SK-N-SH treated with all-trans-retinoic acid at 6 μM for 48 hours (cell line): ENCODE measurements at regions not wholly inside any gene's neighbourhood (a gene's known extent, or its start where the extent isn't known, plus 50 kb on each side); places are given as distances from the start of the nearest gene placed in this dataset.

Experiments
- ATAC-seq: fragments of 200-7000 bp; cut with Tn5 transposase; 3 replicates; pipeline ENCODE4 v1.9.1; 2020; ENCODE audit warnings: mild to moderate bottlenecking, moderate library complexity
- ARNTL ChIP-seq: fragments of 450-650 bp; formaldehyde crosslinking; IDR thresholded peaks from 2 replicates; pipeline ENCODE4 v1.5.0; 2020; ENCODE audit warnings: low read depth, mild to moderate bottlenecking, moderate library complexity, borderline replicate concordance
- BACH2 ChIP-seq: fragments of 250-450 bp; sonication (Bioruptor Pico); IDR thresholded peaks from 2 replicates; pipeline ENCODE4 v1.9.0; 2021; ENCODE audit warnings: mild to moderate bottlenecking, borderline replicate concordance
- CSDC2 ChIP-seq: fragments of 250-450 bp; sonication (Bioruptor Pico); IDR thresholded peaks from 2 replicates; pipeline ENCODE4 v1.5.0; 2020; ENCODE audit warnings: mild to moderate bottlenecking, moderate library complexity
- ESRRG ChIP-seq: fragments of 250-450 bp; sonication (Bioruptor Pico); IDR thresholded peaks from 2 replicates; pipeline ENCODE4 v1.6.1; 2021; ENCODE audit warnings: mild to moderate bottlenecking
- GLIS3 ChIP-seq: fragments of 250-450 bp; sonication (Bioruptor Pico); IDR thresholded peaks from 2 replicates; pipeline ENCODE4 v1.5.0; 2020; ENCODE audit warnings: mild to moderate bottlenecking, moderate library complexity
- ISL1 ChIP-seq: fragments of 250-450 bp; sonication (Bioruptor Pico); IDR thresholded peaks from 2 replicates; pipeline ENCODE4 v2.1.2; 2022; ENCODE audit warnings: mild to moderate bottlenecking, moderate library complexity
- OSR1 ChIP-seq: fragments of 250-450 bp; sonication (Bioruptor Pico); IDR thresholded peaks from 2 replicates; pipeline ENCODE4 v1.8.0; 2022; ENCODE audit warnings: moderate library complexity, mild to moderate bottlenecking, inconsistent platforms
- PPARA ChIP-seq: fragments of 250-450 bp; sonication (Bioruptor Pico); IDR thresholded peaks from 2 replicates; pipeline ENCODE4 v1.5.0; 2020; ENCODE audit warnings: mild to moderate bottlenecking, borderline replicate concordance
- RARB ChIP-seq: fragments of 250-450 bp; sonication (Bioruptor Pico); IDR thresholded peaks from 2 replicates; pipeline ENCODE4 v1.8.0; 2021; ENCODE audit warnings: mild to moderate bottlenecking, moderate library complexity
- SNAI2 ChIP-seq: fragments of 250-450 bp; sonication (Bioruptor Pico); IDR thresholded peaks from 2 replicates; pipeline ENCODE4 v1.5.0; 2020; ENCODE audit warnings: mild to moderate bottlenecking, moderate library complexity
- TCF4 ChIP-seq: fragments of 250-450 bp; sonication (Bioruptor Pico); IDR thresholded peaks from 2 replicates; pipeline ENCODE4 v1.8.0; 2021; ENCODE audit warnings: mild to moderate bottlenecking, moderate library complexity, borderline replicate concordance
- TOX ChIP-seq: fragments of 250-450 bp; sonication (Bioruptor Pico); IDR thresholded peaks from 2 replicates; pipeline ENCODE4 v1.8.0; 2021; ENCODE audit warnings: mild to moderate bottlenecking, moderate library complexity, borderline replicate concordance
- ZC3H10 ChIP-seq: fragments of 250-450 bp; sonication (Bioruptor Pico); IDR thresholded peaks from 2 replicates; pipeline ENCODE4 v1.5.1; 2021; ENCODE audit warnings: mild to moderate bottlenecking, moderate library complexity
- ZFP30 ChIP-seq: fragments of 450-650 bp; formaldehyde crosslinking; IDR thresholded peaks from 2 replicates; pipeline ENCODE4 v1.5.0; 2022; ENCODE audit warnings: mild to moderate bottlenecking, moderate library complexity
- ZNF565 ChIP-seq: fragments of 450-650 bp; formaldehyde crosslinking; conservative IDR thresholded peaks from 2 replicates; pipeline ENCODE4 v1.5.0; 2020; ENCODE audit warnings: low read depth, mild to moderate bottlenecking, moderate library complexity
- ZNF70 ChIP-seq: fragments of 450-650 bp; formaldehyde crosslinking; IDR thresholded peaks from 2 replicates; pipeline ENCODE4 v1.5.0; 2020; ENCODE audit warnings: mild to moderate bottlenecking, moderate library complexity
- ZNF8 ChIP-seq: fragments of 450-650 bp; formaldehyde crosslinking; IDR thresholded peaks from 2 replicates; pipeline ENCODE4 v1.5.0; 2020; ENCODE audit warnings: mild to moderate bottlenecking, moderate library complexity
- TF ChIP-seq, protein P1 (sequence below): fragments of 250-450 bp; sonication (Bioruptor Pico); IDR thresholded peaks from 2 replicates; pipeline ENCODE4 v1.5.1; 2020; ENCODE audit warnings: low read depth, mild to moderate bottlenecking, moderate library complexity
- TF ChIP-seq, protein P2 (sequence below): fragments of 250-450 bp; sonication (Bioruptor Pico); IDR thresholded peaks from 2 replicates; pipeline ENCODE4 v1.8.0; 2021; ENCODE audit warnings: low read depth, mild to moderate bottlenecking, moderate library complexity, borderline replicate concordance
- TF ChIP-seq, protein P3 (sequence below): fragments of 250-450 bp; sonication (Bioruptor Pico); IDR thresholded peaks from 2 replicates; pipeline ENCODE4 v1.5.0; 2020; ENCODE audit warnings: mild to moderate bottlenecking, moderate library complexity
- TF ChIP-seq, protein P4 (sequence below): fragments of 250-450 bp; sonication (Bioruptor Pico); IDR thresholded peaks from 2 replicates; pipeline ENCODE4 v1.5.1; 2021; ENCODE audit warnings: mild to moderate bottlenecking, moderate library complexity
- TF ChIP-seq, protein P5 (sequence below): fragments of 250-450 bp; sonication (Bioruptor Pico); IDR thresholded peaks from 2 replicates; pipeline ENCODE4 v1.8.0; 2020; ENCODE audit warnings: mild to moderate bottlenecking, moderate library complexity, borderline replicate concordance

DNA sequence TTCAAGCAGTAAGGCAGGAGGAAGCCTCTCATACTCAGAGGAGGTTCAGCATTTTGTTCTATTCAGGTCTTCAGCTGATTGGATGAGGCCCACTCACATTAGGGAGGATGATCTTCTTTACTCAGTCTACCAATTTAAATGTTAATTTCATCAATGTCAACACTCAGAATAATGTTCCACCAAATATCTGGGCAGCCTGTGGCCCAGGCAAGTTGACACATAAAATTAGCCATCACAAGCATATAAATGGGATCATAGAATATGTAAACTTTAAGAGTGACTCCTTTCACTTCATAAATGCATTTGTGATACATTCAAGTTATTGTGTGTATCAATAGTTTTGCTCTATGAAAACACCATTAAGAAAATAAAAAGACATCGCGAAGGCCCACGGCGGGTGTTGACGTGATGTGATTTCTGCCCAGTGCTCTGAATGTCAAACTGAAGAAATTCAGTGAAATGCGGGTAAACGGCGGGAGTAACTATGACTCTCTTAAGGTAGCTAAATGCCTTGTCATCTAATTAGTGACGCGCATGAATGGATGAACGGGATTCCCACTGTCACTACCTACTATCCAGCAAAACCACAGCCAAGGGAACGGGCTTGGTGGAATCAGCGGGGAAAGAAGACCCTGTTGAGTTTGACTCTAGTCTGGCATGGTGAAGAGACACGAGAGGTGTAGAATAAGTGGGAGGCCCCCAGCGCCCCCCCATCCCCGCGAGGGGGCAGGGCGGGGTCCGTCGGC, 536.1 kb upstream of the AUTS2 start (continued):
- TF ChIP-seq SNAI2 (CRISPR knock-in tag) (no peak), ZNF70 (no peak)

DNA sequence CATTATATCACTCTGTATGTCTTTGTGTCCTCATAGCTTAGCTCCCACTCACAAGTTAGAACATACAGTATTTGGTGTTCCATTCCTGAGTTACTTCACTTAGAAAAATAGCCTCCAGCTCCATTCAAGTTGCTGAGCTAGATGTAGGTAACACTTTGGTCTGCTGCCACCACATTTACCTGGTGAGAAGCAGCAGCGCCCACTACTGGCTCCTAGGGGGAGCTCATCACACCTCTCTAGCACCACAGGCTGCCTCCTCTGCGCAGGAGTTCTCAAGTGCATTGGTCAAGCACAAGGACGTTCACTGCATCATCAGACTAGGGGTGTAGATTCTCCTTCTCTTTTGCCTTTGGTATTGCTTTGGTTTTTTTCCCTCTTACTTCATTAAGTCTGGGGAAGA, 530.9 kb upstream of the AUTS2 start:
- ATAC-seq: no peak; the same call in 2 of the 3 replicates
- no peak for TF ChIP-seq ISL1 (CRISPR knock-in tag)
- TF ChIP-seq SNAI2 (CRISPR knock-in tag): no peak
- no peak for TF ChIP-seq ZNF70
- no peak for TF ChIP-seq GLIS3
- no peak for TF ChIP-seq CSDC2
- TF ChIP-seq, protein P1, sequence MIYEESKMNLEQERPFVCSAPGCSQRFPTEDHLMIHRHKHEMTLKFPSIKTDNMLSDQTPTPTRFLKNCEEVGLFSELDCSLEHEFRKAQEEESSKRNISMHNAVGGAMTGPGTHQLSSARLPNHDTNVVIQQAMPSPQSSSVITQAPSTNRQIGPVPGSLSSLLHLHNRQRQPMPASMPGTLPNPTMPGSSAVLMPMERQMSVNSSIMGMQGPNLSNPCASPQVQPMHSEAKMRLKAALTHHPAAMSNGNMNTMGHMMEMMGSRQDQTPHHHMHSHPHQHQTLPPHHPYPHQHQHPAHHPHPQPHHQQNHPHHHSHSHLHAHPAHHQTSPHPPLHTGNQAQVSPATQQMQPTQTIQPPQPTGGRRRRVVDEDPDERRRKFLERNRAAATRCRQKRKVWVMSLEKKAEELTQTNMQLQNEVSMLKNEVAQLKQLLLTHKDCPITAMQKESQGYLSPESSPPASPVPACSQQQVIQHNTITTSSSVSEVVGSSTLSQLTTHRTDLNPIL (CRISPR knock-in tag): no peak
- no peak for TF ChIP-seq TCF4
- no peak for TF ChIP-seq ZNF8 (CRISPR knock-in tag)
- TF ChIP-seq, protein P2, sequence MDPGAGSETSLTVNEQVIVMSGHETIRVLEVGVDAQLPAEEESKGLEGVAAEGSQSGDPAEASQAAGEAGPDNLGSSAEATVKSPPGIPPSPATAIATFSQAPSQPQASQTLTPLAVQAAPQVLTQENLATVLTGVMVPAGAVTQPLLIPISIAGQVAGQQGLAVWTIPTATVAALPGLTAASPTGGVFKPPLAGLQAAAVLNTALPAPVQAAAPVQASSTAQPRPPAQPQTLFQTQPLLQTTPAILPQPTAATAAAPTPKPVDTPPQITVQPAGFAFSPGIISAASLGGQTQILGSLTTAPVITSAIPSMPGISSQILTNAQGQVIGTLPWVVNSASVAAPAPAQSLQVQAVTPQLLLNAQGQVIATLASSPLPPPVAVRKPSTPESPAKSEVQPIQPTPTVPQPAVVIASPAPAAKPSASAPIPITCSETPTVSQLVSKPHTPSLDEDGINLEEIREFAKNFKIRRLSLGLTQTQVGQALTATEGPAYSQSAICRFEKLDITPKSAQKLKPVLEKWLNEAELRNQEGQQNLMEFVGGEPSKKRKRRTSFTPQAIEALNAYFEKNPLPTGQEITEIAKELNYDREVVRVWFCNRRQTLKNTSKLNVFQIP (CRISPR knock-in tag): no peak
- TF ChIP-seq ZNF565: no peak
- TF ChIP-seq OSR1 (CRISPR knock-in tag): no peak
- TF ChIP-seq ZC3H10 (CRISPR knock-in tag): no peak
- no peak for TF ChIP-seq PPARA (CRISPR knock-in tag)
- TF ChIP-seq RARB (CRISPR knock-in tag): no peak
- TF ChIP-seq, protein P3, sequence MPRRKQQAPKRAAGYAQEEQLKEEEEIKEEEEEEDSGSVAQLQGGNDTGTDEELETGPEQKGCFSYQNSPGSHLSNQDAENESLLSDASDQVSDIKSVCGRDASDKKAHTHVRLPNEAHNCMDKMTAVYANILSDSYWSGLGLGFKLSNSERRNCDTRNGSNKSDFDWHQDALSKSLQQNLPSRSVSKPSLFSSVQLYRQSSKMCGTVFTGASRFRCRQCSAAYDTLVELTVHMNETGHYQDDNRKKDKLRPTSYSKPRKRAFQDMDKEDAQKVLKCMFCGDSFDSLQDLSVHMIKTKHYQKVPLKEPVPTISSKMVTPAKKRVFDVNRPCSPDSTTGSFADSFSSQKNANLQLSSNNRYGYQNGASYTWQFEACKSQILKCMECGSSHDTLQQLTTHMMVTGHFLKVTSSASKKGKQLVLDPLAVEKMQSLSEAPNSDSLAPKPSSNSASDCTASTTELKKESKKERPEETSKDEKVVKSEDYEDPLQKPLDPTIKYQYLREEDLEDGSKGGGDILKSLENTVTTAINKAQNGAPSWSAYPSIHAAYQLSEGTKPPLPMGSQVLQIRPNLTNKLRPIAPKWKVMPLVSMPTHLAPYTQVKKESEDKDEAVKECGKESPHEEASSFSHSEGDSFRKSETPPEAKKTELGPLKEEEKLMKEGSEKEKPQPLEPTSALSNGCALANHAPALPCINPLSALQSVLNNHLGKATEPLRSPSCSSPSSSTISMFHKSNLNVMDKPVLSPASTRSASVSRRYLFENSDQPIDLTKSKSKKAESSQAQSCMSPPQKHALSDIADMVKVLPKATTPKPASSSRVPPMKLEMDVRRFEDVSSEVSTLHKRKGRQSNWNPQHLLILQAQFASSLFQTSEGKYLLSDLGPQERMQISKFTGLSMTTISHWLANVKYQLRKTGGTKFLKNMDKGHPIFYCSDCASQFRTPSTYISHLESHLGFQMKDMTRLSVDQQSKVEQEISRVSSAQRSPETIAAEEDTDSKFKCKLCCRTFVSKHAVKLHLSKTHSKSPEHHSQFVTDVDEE: no peak
- TF ChIP-seq BACH2: no peak
- TF ChIP-seq, protein P4, sequence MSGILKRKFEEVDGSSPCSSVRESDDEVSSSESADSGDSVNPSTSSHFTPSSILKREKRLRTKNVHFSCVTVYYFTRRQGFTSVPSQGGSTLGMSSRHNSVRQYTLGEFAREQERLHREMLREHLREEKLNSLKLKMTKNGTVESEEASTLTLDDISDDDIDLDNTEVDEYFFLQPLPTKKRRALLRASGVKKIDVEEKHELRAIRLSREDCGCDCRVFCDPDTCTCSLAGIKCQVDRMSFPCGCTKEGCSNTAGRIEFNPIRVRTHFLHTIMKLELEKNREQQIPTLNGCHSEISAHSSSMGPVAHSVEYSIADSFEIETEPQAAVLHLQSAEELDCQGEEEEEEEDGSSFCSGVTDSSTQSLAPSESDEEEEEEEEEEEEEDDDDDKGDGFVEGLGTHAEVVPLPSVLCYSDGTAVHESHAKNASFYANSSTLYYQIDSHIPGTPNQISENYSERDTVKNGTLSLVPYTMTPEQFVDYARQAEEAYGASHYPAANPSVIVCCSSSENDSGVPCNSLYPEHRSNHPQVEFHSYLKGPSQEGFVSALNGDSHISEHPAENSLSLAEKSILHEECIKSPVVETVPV: no peak
- TF ChIP-seq ESRRG (CRISPR knock-in tag): no peak
- TF ChIP-seq ZFP30 (CRISPR knock-in tag): no peak
- no peak for TF ChIP-seq TOX (CRISPR knock-in tag)

DNA sequence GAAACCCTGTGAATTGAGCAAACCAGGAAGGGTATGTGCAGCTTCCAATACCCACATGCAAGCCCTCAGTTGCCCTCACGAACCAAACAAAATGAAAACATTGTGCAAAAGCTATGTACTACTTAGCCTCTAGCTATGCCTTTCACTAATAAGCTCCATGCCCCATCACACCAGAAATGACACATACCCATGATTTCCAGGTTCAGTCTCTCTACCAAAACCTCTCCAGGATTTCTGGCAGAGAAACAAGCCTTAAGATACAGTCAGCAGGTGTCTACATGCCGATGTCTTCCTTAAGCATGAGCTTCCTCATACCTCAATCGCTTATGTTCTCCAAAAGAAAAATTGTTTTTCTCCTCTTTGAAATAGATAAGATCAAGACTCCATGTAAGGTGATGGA, 527.8 kb upstream of the AUTS2 start:
- no peak for ATAC-seq
- TF ChIP-seq ISL1 (CRISPR knock-in tag) (no peak), BACH2 (no peak), ZNF8 (CRISPR knock-in tag) (no peak), RARB (CRISPR knock-in tag) (no peak), TOX (CRISPR knock-in tag) (no peak), TCF4 (no peak), GLIS3 (no peak), OSR1 (CRISPR knock-in tag) (no peak), ZC3H10 (CRISPR knock-in tag) (no peak), CSDC2 (no peak), ARNTL (no peak)
- TF ChIP-seq, protein P2 (CRISPR knock-in tag): no peak
- TF ChIP-seq, protein P5, sequence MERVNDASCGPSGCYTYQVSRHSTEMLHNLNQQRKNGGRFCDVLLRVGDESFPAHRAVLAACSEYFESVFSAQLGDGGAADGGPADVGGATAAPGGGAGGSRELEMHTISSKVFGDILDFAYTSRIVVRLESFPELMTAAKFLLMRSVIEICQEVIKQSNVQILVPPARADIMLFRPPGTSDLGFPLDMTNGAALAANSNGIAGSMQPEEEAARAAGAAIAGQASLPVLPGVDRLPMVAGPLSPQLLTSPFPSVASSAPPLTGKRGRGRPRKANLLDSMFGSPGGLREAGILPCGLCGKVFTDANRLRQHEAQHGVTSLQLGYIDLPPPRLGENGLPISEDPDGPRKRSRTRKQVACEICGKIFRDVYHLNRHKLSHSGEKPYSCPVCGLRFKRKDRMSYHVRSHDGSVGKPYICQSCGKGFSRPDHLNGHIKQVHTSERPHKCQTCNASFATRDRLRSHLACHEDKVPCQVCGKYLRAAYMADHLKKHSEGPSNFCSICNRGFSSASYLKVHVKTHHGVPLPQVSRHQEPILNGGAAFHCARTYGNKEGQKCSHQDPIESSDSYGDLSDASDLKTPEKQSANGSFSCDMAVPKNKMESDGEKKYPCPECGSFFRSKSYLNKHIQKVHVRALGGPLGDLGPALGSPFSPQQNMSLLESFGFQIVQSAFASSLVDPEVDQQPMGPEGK (CRISPR knock-in tag): no peak
- TF ChIP-seq, protein P4: no peak
